GM18498 (cell line): ENCODE measurements at regions not wholly inside any gene's neighbourhood (a gene's known extent, or its start where the extent isn't known, plus 50 kb on each side); places are given as distances from the start of the nearest gene placed in this dataset.

ENCODE experiments used
- ATAC-seq: cut with Tn5 transposase; IDR thresholded peaks from one replicate; pipeline ENCODE4 v1.9.1; 2021; ENCODE audit warnings: mild to moderate bottlenecking, moderate library complexity; ENCODE audit not compliant: unreplicated experiment

GRCh38 chr20:60359010-60359409, 400.8 kb downstream of the CDH26 start:
- ATAC-seq: no peak

- no peak for ATAC-seq
Measured at GRCh38 chr20:60361761-60362395, 403.7 kb downstream of the CDH26 start.

GRCh38 chr20:60362531-60362930, 404.3 kb downstream of the CDH26 start:
- no peak for ATAC-seq

GRCh38 chr20:60363698-60364097, 405.5 kb downstream of the CDH26 start:
- ATAC-seq: no peak

- no peak for ATAC-seq
Measured at GRCh38 chr20:60365064-60365666, 406.9 kb downstream of the CDH26 start.

- ATAC-seq: no peak
Measured at GRCh38 chr20:60365882-60366281, 407.7 kb downstream of the CDH26 start.

- no peak for ATAC-seq
Measured at GRCh38 chr20:60371384-60371783, 413.2 kb downstream of the CDH26 start.

- ATAC-seq: no peak
Measured at GRCh38 chr20:60372275-60372674, 414.1 kb downstream of the CDH26 start.

GRCh38 chr20:60372822-60373221, 414.6 kb downstream of the CDH26 start:
- no peak for ATAC-seq

GRCh38 chr20:60378620-60379019, 420.4 kb downstream of the CDH26 start:
- ATAC-seq: no peak

- ATAC-seq: no peak
Measured at GRCh38 chr20:60381643-60382400, 423.6 kb downstream of the CDH26 start.

- ATAC-seq: no peak
Measured at GRCh38 chr20:60389441-60389840, 431.2 kb downstream of the CDH26 start.

- ATAC-seq: no peak
Measured at GRCh38 chr20:60389882-60390281, 431.7 kb downstream of the CDH26 start.

- no peak for ATAC-seq
Measured at GRCh38 chr20:60395991-60396390, 437.8 kb downstream of the CDH26 start.

GRCh38 chr20:60400567-60400966, 442.3 kb downstream of the CDH26 start:
- no peak for ATAC-seq

GRCh38 chr20:60402189-60403058, 444.2 kb downstream of the CDH26 start:
- no peak for ATAC-seq

- ATAC-seq: no peak
Measured at GRCh38 chr20:60403105-60403741, 445.0 kb downstream of the CDH26 start.

GRCh38 chr20:60407011-60407771, 449.0 kb downstream of the CDH26 start:
- ATAC-seq: no peak

- no peak for ATAC-seq
Measured at GRCh38 chr20:60407938-60408337, 449.7 kb downstream of the CDH26 start.

- no peak for ATAC-seq
Measured at GRCh38 chr20:60408435-60408834, 450.2 kb downstream of the CDH26 start.
